DND-41 (cell line): ENCODE measurements at regions not wholly inside any gene's neighbourhood (a gene's known extent, or its start where the extent isn't known, plus 50 kb on each side); places are given as distances from the start of the nearest gene placed in this dataset.

Experiments
- EZH2 ChIP-seq: IDR thresholded peaks from 3 replicates; pipeline ENCODE4 v1.6.1; 2012; ENCODE audit warnings: borderline replicate concordance, low read depth, mild to moderate bottlenecking, moderate library complexity, low read length, inconsistent platforms; ENCODE audit not compliant: severe bottlenecking
- TF ChIP-seq, protein P1 (sequence below): IDR thresholded peaks from 2 replicates; pipeline ENCODE4 v1.5.1; 2012; ENCODE audit warnings: borderline replicate concordance, low read length, moderate library complexity, mild to moderate bottlenecking; ENCODE audit not compliant: poor library complexity, severe bottlenecking; ENCODE audit errors: extremely low read depth

DNA sequence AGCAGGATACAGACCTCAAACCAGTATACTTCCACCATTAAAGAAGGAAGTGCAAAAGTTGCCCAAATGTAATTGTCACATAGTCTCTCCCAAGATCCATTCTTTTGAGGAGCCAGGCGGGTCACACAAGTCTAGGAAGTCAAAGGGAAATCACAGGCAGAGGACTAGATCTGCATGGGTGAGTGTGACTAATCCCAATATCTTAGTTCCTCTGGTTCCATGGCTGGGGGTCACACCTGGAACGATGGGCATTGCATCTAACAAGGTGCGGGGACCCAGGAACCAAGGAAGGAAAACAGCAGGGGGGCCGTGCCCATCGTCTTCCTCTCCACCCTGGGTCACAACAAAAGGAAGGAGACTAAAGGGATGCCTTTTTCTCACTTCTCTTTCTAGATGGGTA lies 1138.8 kb downstream of the XPNPEP1 start:
- TF ChIP-seq, protein P1, sequence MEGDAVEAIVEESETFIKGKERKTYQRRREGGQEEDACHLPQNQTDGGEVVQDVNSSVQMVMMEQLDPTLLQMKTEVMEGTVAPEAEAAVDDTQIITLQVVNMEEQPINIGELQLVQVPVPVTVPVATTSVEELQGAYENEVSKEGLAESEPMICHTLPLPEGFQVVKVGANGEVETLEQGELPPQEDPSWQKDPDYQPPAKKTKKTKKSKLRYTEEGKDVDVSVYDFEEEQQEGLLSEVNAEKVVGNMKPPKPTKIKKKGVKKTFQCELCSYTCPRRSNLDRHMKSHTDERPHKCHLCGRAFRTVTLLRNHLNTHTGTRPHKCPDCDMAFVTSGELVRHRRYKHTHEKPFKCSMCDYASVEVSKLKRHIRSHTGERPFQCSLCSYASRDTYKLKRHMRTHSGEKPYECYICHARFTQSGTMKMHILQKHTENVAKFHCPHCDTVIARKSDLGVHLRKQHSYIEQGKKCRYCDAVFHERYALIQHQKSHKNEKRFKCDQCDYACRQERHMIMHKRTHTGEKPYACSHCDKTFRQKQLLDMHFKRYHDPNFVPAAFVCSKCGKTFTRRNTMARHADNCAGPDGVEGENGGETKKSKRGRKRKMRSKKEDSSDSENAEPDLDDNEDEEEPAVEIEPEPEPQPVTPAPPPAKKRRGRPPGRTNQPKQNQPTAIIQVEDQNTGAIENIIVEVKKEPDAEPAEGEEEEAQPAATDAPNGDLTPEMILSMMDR, result no peak
- no peak for TF ChIP-seq EZH2
